ENCODE measurements at regions not wholly inside any gene's neighbourhood (a gene's known extent, or its start where the extent isn't known, plus 50 kb on each side); places are given as distances from the start of the nearest gene placed in this dataset.

DNA sequence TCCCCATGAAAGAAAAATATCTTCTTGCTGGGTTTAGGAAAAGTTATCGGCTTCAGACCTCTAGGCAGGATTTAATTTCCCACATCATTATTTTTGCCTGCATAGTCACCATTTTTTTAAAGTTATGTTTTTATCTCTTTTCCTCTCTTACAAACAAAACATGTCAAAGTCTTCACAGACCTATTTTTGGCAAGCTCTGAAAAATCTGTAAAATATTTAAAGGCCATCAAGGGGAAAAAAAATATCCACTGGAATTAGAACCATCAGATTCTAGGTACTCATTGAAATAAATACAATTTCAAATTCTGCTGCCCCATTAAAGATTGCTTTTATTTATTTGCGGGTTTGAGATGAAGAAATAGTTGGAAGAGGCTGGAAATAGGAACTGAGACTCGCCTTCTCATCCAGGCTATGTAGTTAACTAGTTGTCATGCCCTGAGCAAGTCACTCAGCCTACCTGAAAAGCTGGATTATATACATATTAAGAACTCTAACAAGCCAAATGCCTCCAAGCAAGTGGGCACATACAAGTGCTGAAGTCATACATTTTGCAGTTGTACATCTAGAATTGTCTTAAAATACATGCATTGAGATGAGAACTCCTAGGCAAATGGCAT lies 101.7 kb upstream of the SASH1 start:
- no peak for TF ChIP-seq POLR2A (IDR thresholded peaks at IDR 0.05; ENCODE audit: low read length)
- TF ChIP-seq GATA1 (IDR thresholded peaks at IDR 0.05; ENCODE audit: low read depth, low read length), result no peak
